Natural killer cell treated with Interleukin-12 subunit alpha and Interleukin-12 subunit beta and Interleukin-15 and Interleukin-18, amount 100 ng/mL, for 72 hours (primary cell): ENCODE measurements at regions not wholly inside any gene's neighbourhood (a gene's known extent, or its start where the extent isn't known, plus 50 kb on each side); places are given as distances from the start of the nearest gene placed in this dataset.

ENCODE experiments used
- ATAC-seq, 2 donors: fragments of 150-1000 bp; cut with Tn5 transposase in 1 of 2; sonication (Bioruptor Pico), chemical (Tn5 transposase) in 1 of 2; 2 replicates each; pipeline ENCODE4 v1.10.0; 2021
- DNase-seq: peaks from one replicate; pipeline ENCODE4 v3.0.0; 2022; ENCODE audit warnings: low spot score
- H3K27ac Mint-ChIP-seq, 2 donors: 1 replicate in 1 of 2; 2 replicates in 1 of 2; pipeline ENCODE4 v1.8.0; 2022; ENCODE audit warnings: mixed read lengths in 2 of 2, mild to moderate bottlenecking in 1 of 2, moderate library complexity in 1 of 2
- H3K27me3 Mint-ChIP-seq, 2 donors: 1 replicate in 1 of 2; 2 replicates in 1 of 2; pipeline ENCODE4 v1.8.0; 2022; ENCODE audit warnings: mixed read lengths in 2 of 2
- H3K36me3 Mint-ChIP-seq: one replicate; pipeline ENCODE4 v1.8.0; 2022; ENCODE audit warnings: mixed read lengths
- H3K4me1 Mint-ChIP-seq, 2 donors: 1 replicate in 1 of 2; 2 replicates in 1 of 2; pipeline ENCODE4 v1.8.0; 2022; ENCODE audit warnings: low read depth in 2 of 2, mixed read lengths in 2 of 2, mild to moderate bottlenecking in 1 of 2
- H3K4me3 Mint-ChIP-seq: one replicate; pipeline ENCODE4 v1.8.0; 2022; ENCODE audit warnings: mixed read lengths
- H3K9me3 Mint-ChIP-seq: 2 replicates; pipeline ENCODE4 v1.8.0; 2022; ENCODE audit warnings: mixed read lengths

GRCh38 chr4:11299016-11299415 is 129.7 kb downstream of the HS3ST1 start:
- ATAC-seq (no peak), DNase-seq (no peak)
- peaks cover 0 to 7% of the 10 kb centered on the region in 2 donors for H3K4me1 Mint-ChIP-seq
- H3K27ac Mint-ChIP-seq, result no peak overlapping the region
- peaks cover 6% of the 10 kb centered on the region for H3K36me3 Mint-ChIP-seq
- H3K4me3 Mint-ChIP-seq, result no peak overlapping the region
- no peaks in the 10 kb centered on the region for H3K9me3 Mint-ChIP-seq
- peaks cover 5 to 9% of the 10 kb centered on the region in 2 donors for H3K27me3 Mint-ChIP-seq

- ATAC-seq (no peak), DNase-seq (no peak)
- Mint-ChIP-seq H3K27me3 (peaks cover 1 to 3% of the 10 kb centered on the region in 2 donors), H3K9me3 (no peaks in the 10 kb centered on the region), H3K27ac (no peak overlapping the region), H3K36me3 (peaks cover under 1% of the 10 kb centered on the region), H3K4me3 (no peak overlapping the region), H3K4me1 (peaks cover 0 to 7% of the 10 kb centered on the region in 2 donors)
Observed at GRCh38 chr4:11298451-11298850, 130.2 kb downstream of the HS3ST1 start.

GRCh38 chr4:11297627-11298026 is 131.1 kb downstream of the HS3ST1 start:
- DNase-seq, result no peak
- Mint-ChIP-seq H3K27ac (no peak overlapping the region), H3K4me3 (no peak overlapping the region), H3K4me1 (peaks cover 0 to 7% of the 10 kb centered on the region in 2 donors), H3K36me3 (no peaks in the 10 kb centered on the region), H3K9me3 (no peaks in the 10 kb centered on the region), H3K27me3 (no peaks in the 10 kb centered on the region)
- ATAC-seq, result no peak

GRCh38 chr4:11297201-11297600 is 131.5 kb downstream of the HS3ST1 start:
- DNase-seq, result no peak
- no peak for ATAC-seq
- H3K27ac Mint-ChIP-seq, result no peak overlapping the region
- H3K36me3 Mint-ChIP-seq, result no peaks in the 10 kb centered on the region
- no peaks in the 10 kb centered on the region for H3K27me3 Mint-ChIP-seq
- H3K9me3 Mint-ChIP-seq, result no peaks in the 10 kb centered on the region
- peaks cover 0 to 7% of the 10 kb centered on the region in 2 donors for H3K4me1 Mint-ChIP-seq
- H3K4me3 Mint-ChIP-seq, result no peak overlapping the region

- peaks cover 0 to 7% of the 10 kb centered on the region in 2 donors for H3K4me1 Mint-ChIP-seq
- H3K36me3 Mint-ChIP-seq, result no peaks in the 10 kb centered on the region
- no peak overlapping the region for H3K27ac Mint-ChIP-seq
- no peak overlapping the region for H3K4me3 Mint-ChIP-seq
- ATAC-seq, result no peak
- no peaks in the 10 kb centered on the region for H3K27me3 Mint-ChIP-seq
- H3K9me3 Mint-ChIP-seq, result no peaks in the 10 kb centered on the region
- DNase-seq, result no peak
Observed at GRCh38 chr4:11293866-11294265, 134.8 kb downstream of the HS3ST1 start.

- peaks cover 3% of the 10 kb centered on the region for H3K9me3 Mint-ChIP-seq
- ATAC-seq (no peak), DNase-seq (no peak)
- H3K4me1 Mint-ChIP-seq, result peaks cover 0 to 4% of the 10 kb centered on the region in 2 donors
- no peaks in the 10 kb centered on the region for H3K27me3 Mint-ChIP-seq
- no peaks in the 10 kb centered on the region for H3K36me3 Mint-ChIP-seq
- H3K27ac Mint-ChIP-seq, result no peak overlapping the region
- H3K4me3 Mint-ChIP-seq, result no peak overlapping the region
Observed at GRCh38 chr4:11287055-11287454, 141.6 kb downstream of the HS3ST1 start.

GRCh38 chr4:11286533-11286932 is 142.2 kb downstream of the HS3ST1 start:
- H3K36me3 Mint-ChIP-seq, result no peaks in the 10 kb centered on the region
- DNase-seq, result no peak
- no peak overlapping the region for H3K4me3 Mint-ChIP-seq
- ATAC-seq, result no peak
- H3K9me3 Mint-ChIP-seq, result peaks cover 3% of the 10 kb centered on the region
- H3K4me1 Mint-ChIP-seq, result peaks cover 0 to 4% of the 10 kb centered on the region in 2 donors
- H3K27me3 Mint-ChIP-seq, result no peaks in the 10 kb centered on the region
- no peak overlapping the region for H3K27ac Mint-ChIP-seq

GRCh38 chr4:11281720-11282119 is 147.0 kb downstream of the HS3ST1 start:
- no peak overlapping the region for H3K4me3 Mint-ChIP-seq
- H3K4me1 Mint-ChIP-seq, result peaks cover 0 to 10% of the 10 kb centered on the region in 2 donors
- H3K27ac Mint-ChIP-seq, result no peak overlapping the region

GRCh38 chr4:11271263-11271662 is 157.4 kb downstream of the HS3ST1 start:
- DNase-seq (no peak), ATAC-seq (no peak)
- Mint-ChIP-seq H3K36me3 (peaks cover 7% of the 10 kb centered on the region), H3K27me3 (peaks cover 6 to 12% of the 10 kb centered on the region in 2 donors), H3K9me3 (peaks cover 14% of the 10 kb centered on the region), H3K4me1 (no peaks in the 10 kb centered on the region), H3K4me3 (no peak overlapping the region), H3K27ac (no peak overlapping the region)

More at GRCh38 chr4:11281720-11282119, 147.0 kb downstream of the HS3ST1 start:
- ATAC-seq, result no peak
- H3K27me3 Mint-ChIP-seq, result no peaks in the 10 kb centered on the region
- no peaks in the 10 kb centered on the region for H3K36me3 Mint-ChIP-seq
- peaks cover 6% of the 10 kb centered on the region for H3K9me3 Mint-ChIP-seq
- no peak for DNase-seq

- H3K9me3 Mint-ChIP-seq, result peaks cover 14% of the 10 kb centered on the region
Observed at GRCh38 chr4:11268149-11268548, 160.5 kb downstream of the HS3ST1 start.

GRCh38 chr4:11264841-11265240 is 163.9 kb downstream of the HS3ST1 start:
- peaks cover 10% of the 10 kb centered on the region for H3K9me3 Mint-ChIP-seq
- DNase-seq, result no peak
- ATAC-seq, result no peak
- no peak overlapping the region for H3K27ac Mint-ChIP-seq
- H3K4me1 Mint-ChIP-seq, result no peaks in the 10 kb centered on the region
- H3K36me3 Mint-ChIP-seq, result peaks cover 7% of the 10 kb centered on the region
- H3K27me3 Mint-ChIP-seq, result peaks cover 6 to 7% of the 10 kb centered on the region in 2 donors
- no peak overlapping the region for H3K4me3 Mint-ChIP-seq

More at GRCh38 chr4:11268149-11268548, 160.5 kb downstream of the HS3ST1 start:
- DNase-seq (no peak), ATAC-seq (no peak)
- Mint-ChIP-seq H3K4me3 (no peak overlapping the region), H3K27ac (no peak overlapping the region), H3K4me1 (no peaks in the 10 kb centered on the region), H3K27me3 (peaks cover 9 to 10% of the 10 kb centered on the region in 2 donors), H3K36me3 (peaks cover 7% of the 10 kb centered on the region)

- Mint-ChIP-seq H3K27ac (no peak overlapping the region), H3K9me3 (peaks cover 10% of the 10 kb centered on the region), H3K36me3 (peaks cover 7% of the 10 kb centered on the region), H3K4me1 (no peaks in the 10 kb centered on the region), H3K4me3 (no peak overlapping the region), H3K27me3 (peaks cover 6 to 7% of the 10 kb centered on the region in 2 donors)
- DNase-seq (no peak), ATAC-seq (no peak)
Observed at GRCh38 chr4:11264346-11264745, 164.3 kb downstream of the HS3ST1 start.

- H3K36me3 Mint-ChIP-seq, result peaks cover 7% of the 10 kb centered on the region
- peaks cover 6 to 7% of the 10 kb centered on the region in 2 donors for H3K27me3 Mint-ChIP-seq
- DNase-seq (no peak), ATAC-seq (no peak)
- no peak overlapping the region for H3K27ac Mint-ChIP-seq
- H3K4me1 Mint-ChIP-seq, result no peaks in the 10 kb centered on the region
- H3K9me3 Mint-ChIP-seq, result peaks cover 9% of the 10 kb centered on the region
- no peak overlapping the region for H3K4me3 Mint-ChIP-seq
Observed at GRCh38 chr4:11263208-11263607, 165.5 kb downstream of the HS3ST1 start.

GRCh38 chr4:11261066-11261850 is 167.4 kb downstream of the HS3ST1 start:
- no peaks in the 10 kb centered on the region for H3K36me3 Mint-ChIP-seq
- no peak overlapping the region for H3K27ac Mint-ChIP-seq
- no peak overlapping the region for H3K4me3 Mint-ChIP-seq
- no peaks in the 10 kb centered on the region for H3K4me1 Mint-ChIP-seq
- no peak for ATAC-seq
- peaks cover 0 to 3% of the 10 kb centered on the region in 2 donors for H3K27me3 Mint-ChIP-seq
- no peak for DNase-seq
- H3K9me3 Mint-ChIP-seq, result no peaks in the 10 kb centered on the region
